GM10266 (cell line): ENCODE measurements at regions not wholly inside any gene's neighbourhood (a gene's known extent, or its start where the extent isn't known, plus 50 kb on each side); places are given as distances from the start of the nearest gene placed in this dataset.

ENCODE experiments used
- DNase-seq: peaks from one replicate; pipeline ENCODE4 v3.0.0; 2012; ENCODE audit errors: extremely low spot score
- TF ChIP-seq, protein P1 (sequence below): IDR thresholded peaks from 2 replicates; pipeline ENCODE4 v1.5.1; 2012; ENCODE audit warnings: mild to moderate bottlenecking, low read depth; ENCODE audit not compliant: control insufficient read depth, insufficient read depth; ENCODE audit errors: missing control alignments

DNA sequence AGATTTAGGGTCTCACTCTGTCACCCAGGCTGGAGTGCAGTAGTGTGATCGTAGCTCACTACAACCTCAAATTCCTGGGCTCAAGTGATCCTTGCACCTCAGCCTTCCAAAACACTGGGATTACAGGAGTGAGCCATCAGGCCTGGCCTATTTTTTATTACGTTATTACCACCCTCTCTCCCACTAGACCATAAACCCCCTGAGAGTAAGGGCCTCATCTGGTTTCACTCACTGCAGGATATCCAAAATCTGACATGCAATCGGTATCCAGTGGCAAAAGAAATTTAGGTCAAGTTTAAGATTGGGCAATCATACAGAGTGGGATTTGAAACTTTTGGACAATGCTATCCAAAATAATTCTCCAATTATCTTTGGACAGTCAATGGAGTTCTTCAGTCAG is 117.0 kb upstream of the NEBL start:
- TF ChIP-seq, protein P1, sequence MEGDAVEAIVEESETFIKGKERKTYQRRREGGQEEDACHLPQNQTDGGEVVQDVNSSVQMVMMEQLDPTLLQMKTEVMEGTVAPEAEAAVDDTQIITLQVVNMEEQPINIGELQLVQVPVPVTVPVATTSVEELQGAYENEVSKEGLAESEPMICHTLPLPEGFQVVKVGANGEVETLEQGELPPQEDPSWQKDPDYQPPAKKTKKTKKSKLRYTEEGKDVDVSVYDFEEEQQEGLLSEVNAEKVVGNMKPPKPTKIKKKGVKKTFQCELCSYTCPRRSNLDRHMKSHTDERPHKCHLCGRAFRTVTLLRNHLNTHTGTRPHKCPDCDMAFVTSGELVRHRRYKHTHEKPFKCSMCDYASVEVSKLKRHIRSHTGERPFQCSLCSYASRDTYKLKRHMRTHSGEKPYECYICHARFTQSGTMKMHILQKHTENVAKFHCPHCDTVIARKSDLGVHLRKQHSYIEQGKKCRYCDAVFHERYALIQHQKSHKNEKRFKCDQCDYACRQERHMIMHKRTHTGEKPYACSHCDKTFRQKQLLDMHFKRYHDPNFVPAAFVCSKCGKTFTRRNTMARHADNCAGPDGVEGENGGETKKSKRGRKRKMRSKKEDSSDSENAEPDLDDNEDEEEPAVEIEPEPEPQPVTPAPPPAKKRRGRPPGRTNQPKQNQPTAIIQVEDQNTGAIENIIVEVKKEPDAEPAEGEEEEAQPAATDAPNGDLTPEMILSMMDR = no peak
- DNase-seq = no peak

DNA sequence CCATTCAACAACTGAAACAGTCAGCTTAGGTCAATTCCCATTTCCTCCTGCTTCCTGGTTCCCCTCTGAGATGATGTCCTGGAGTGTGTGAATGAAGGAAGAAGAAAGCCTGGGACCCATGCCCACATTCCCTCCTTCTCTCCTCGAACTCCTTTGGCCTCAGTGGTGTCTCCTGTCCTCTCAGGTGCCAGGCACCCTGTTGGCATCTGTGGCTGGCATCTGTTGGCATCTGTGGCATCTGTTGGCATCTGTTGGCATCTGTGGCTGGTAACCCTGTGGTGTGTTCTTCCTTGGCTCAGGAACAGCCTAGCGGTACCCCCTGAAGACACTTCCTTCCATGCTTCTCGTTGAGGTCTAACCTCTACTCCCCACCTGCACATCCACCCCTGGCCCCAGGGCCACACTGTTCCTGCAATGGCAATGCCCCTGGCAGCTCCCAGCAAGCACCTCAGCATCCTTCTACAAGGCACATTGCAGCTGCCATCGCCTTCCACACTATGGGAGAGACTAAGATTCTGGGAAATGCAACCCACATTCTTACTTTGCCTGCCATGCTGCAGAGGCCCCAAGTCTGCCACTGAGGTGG is 114.4 kb upstream of the NEBL start:
- no peak for DNase-seq

DNA sequence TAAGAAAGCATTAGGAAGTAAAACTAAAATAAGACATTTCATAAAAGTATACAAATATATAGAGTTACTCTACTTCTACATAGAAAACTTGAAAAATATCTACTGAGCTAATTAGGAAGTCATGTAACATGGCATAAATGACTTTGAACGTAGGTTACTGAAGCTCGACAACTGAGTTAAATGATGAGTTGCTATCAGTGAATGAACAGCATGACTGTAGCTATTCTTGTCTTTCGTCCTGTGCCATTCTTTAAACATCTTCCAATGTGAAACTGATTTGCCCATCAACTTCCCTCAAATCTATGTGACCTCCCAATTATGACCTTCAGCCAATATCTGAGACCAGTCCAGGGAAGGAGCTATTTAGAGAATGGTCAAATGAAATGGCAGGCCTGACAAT is 113.5 kb upstream of the NEBL start:
- TF ChIP-seq, protein P1 = no peak
- DNase-seq = no peak

More for the DNA sequence above, 114.4 kb upstream of the NEBL start:
- TF ChIP-seq, protein P1 = no peak

DNA sequence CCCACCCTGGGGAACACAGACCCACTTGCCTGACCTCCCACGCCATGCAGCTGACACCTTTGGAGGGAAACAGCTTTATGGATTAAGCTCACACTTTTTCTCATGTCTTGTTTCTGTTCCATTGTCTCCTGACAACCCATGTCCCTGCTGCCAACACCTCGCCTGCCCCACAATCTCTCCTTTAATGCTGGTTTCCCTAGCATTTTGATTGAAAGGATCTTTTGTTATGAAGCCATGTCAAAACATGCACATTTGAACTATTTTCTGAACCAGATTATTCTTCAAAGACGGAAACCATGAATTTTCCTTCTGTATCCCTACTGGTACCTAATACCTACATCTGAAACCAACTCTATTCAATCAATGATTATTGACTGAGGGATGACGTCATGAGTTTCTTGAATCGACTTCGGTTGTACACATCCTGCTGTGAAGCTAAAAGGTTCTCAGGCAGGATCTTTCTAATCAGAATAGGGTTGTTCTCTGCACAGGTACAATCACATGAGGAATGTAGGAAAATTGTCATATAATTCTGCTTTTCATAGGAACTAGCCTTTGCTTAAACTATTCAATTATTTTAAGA is 106.2 kb upstream of the NEBL start:
- TF ChIP-seq, protein P1 = no peak
- DNase-seq = no peak

DNA sequence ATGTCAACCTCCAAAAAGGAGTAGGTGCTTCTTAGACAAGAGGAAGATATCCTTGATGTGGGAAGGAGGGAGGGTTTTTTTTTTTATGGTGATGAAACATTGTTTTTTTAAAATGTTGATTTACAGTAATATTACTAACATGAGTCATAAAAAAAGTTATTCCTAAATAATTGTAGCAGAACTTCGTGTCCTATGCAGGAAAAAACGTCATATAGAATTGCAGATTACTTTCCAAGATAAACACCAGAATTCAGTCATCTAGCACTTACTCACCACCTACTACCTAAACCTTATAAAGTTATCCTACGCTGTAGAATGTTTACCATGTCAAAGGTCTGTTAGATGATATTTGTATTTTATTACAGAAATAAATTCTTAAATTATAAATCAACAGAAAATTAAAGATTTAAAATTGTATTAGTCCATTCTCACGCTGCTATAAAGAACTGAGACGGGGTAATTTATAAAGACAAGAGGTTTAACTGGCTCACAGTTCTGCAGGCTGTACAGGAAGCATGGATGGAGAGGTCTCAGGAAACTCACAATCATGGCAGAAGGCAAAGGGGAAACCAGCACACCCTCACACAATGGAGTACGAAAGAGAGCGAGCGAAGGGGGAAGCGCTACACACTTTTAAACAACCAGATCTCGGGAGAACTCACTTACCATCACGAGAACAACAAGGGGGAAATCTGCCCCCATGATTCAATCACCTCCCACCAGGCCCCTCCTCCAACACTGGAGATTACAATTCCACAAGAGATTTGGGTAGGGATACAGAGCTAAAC is 105.2 kb upstream of the NEBL start:
- DNase-seq = no peak
- TF ChIP-seq, protein P1 = no peak

DNA sequence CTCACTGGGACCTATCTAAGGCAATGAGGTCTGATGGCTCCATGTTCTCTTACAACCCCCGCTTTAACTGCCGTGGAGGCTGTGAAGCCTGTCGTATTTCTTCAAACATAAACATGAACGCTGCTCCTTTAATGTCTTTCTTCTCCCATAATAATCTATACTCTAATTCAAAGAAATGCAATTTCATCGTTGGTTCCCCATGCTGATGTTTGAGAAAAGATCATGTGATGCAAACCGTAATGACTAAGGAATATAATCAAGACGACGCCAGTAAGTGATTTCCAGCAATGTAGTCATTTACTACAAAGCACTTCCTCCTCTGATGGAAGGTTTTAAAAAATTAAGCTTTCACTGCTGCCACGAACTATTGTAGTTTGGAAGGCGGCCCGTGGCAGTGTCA is 102.6 kb upstream of the NEBL start:
- no peak for DNase-seq
- TF ChIP-seq, protein P1 = no peak

DNA sequence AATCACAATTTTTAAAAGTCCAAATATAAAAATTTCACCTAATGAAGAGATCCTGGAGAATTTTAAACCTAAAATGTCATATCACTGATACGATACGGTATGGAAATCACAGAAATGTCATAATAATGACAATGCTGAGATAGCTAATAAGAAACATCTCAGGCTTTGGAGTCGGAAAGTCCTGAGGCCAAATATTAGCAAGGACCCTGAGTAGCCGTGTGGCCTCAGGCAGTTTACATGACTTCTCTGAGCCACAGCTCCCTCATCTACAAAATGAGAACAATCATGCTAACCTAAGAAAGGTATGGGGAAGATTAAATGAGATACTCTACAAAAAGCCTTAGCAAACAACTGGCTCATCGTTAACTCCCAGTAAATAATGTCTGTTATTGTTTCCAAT is 100.9 kb upstream of the NEBL start:
- no peak for DNase-seq
- TF ChIP-seq, protein P1 = no peak
